K562 (cell line): ENCODE measurements at regions not wholly inside any gene's neighbourhood (a gene's known extent, or its start where the extent isn't known, plus 50 kb on each side); places are given as distances from the start of the nearest gene placed in this dataset.

ENCODE experiments used
- ATAC-seq: fragments of 200-7000 bp; cut with Tn5 transposase; 3 replicates; pipeline ENCODE4 v1.9.1; 2020; ENCODE audit warnings: moderate library complexity
- BruUV-seq: library from RNA; stranded (reverse); fragments of 400-500 nt; replicated peaks from 2 replicates; lab custom pipeline; 2021; lab: Mats Ljungman, UMichigan
- CTCF ChIA-PET: fragments of 300-600 bp; formaldehyde crosslinking; extraction: SDS; loops from one replicate; lab custom pipeline; 2021; ENCODE audit warnings: low intra/inter-chr PET ratio; lab: Yijun Ruan, JAX
- POLR2A ChIA-PET: fragments of 300-600, 350-650 bp; sonication (Branson Sonifier 250); formaldehyde crosslinking; extraction: SDS; loops from one replicate; lab custom pipeline; 2021; ENCODE audit warnings: antibody characterized with exemption, inconsistent platforms; lab: Yijun Ruan, JAX
- DNase-seq, 4 experiments: peaks; one replicate each; pipeline versions ENCODE4 v3.0.0 to v3.0.0-alpha.2; 2011 to 2018; ENCODE audit warnings: low spot score in 3 of 4, mixed read lengths in 3 of 4; ENCODE audit errors: extremely low read depth in 1 of 4
- FAIRE-seq: peaks from 2 replicates; lab custom pipeline; 2011; peaks lifted over from hg19 to GRCh38; lab: Jason Lieb, UNC
- H2AFZ ChIP-seq: 2 replicates; pipeline ENCODE4 v1.6.0; 2011; ENCODE audit warnings: low read depth, low read length, control low read depth, inconsistent platforms
- H3K27ac ChIP-seq: fragments of 200-600 bp; 3 replicates; pipeline ENCODE4 v1.8.0; 2011; ENCODE audit warnings: low read depth, mild to moderate bottlenecking, control low read depth, inconsistent platforms, low read length, moderate library complexity, mixed read lengths; ENCODE audit errors: extremely low read depth
- H3K27me3 ChIP-seq, 2 experiments: fragments of 300-600 bp in 1 of 2; 2 replicates in 1 of 2; 3 replicates in 1 of 2; pipeline versions ENCODE4 v1.6.0 to v1.8.0; 2011; ENCODE audit warnings: inconsistent platforms in 2 of 2, low read length in 2 of 2, mild to moderate bottlenecking in 1 of 2, mixed read lengths in 1 of 2, moderate library complexity in 1 of 2; ENCODE audit not compliant: control insufficient read depth in 2 of 2, insufficient read depth in 2 of 2
- H3K36me3 ChIP-seq: fragments of 300-600 bp; 3 replicates; pipeline ENCODE4 v1.8.0; 2011; ENCODE audit warnings: mild to moderate bottlenecking, low read length, inconsistent platforms; ENCODE audit not compliant: control insufficient read depth, insufficient read depth
- H3K4me1 ChIP-seq, 2 experiments: fragments of 200-600 bp in 1 of 2; replicated peaks in 1 of 2; 2 replicates in 1 of 2; 3 replicates in 1 of 2; pipeline versions ENCODE4 v1.5.1 to v1.8.0; 2011; ENCODE audit warnings: inconsistent platforms in 2 of 2, low read length in 2 of 2, mild to moderate bottlenecking in 1 of 2, mixed read lengths in 1 of 2, moderate library complexity in 1 of 2; ENCODE audit not compliant: control insufficient read depth in 2 of 2, insufficient read depth in 2 of 2
- H3K4me2 ChIP-seq: 2 replicates; pipeline ENCODE4 v1.6.1; 2011; ENCODE audit warnings: low read length, control low read depth, inconsistent platforms, mixed read lengths; ENCODE audit not compliant: insufficient read depth
- H3K4me3 ChIP-seq: fragments of 200-600 bp; sonication (generic), shearing (Covaris generic); 2 replicates; pipeline ENCODE4 v1.5.1; 2016; ENCODE audit warnings: control low read depth, inconsistent platforms
- H3K79me2 ChIP-seq: fragments of 200-600 bp; 3 replicates; pipeline ENCODE4 v1.8.0; 2011; ENCODE audit warnings: low read length, inconsistent platforms; ENCODE audit not compliant: control insufficient read depth, insufficient read depth
- H3K9ac ChIP-seq, 2 experiments: 2 replicates each; pipeline versions ENCODE4 v1.6.0 to v1.6.1; 2011; ENCODE audit warnings: low read depth in 2 of 2, low read length in 2 of 2, control low read depth in 1 of 2, inconsistent platforms in 1 of 2, mild to moderate bottlenecking in 1 of 2, mixed read lengths in 1 of 2; ENCODE audit not compliant: insufficient read depth in 1 of 2
- H3K9me1 ChIP-seq: one replicate; pipeline ENCODE4 v1.6.0; 2011; ENCODE audit warnings: inconsistent platforms, mild to moderate bottlenecking, low read length, moderate library complexity; ENCODE audit not compliant: control insufficient read depth, insufficient read depth
- H3K9me3 ChIP-seq: replicated peaks from 2 replicates; pipeline ENCODE4 v1.5.1; 2011; ENCODE audit warnings: low read depth, low read length, inconsistent platforms; ENCODE audit not compliant: control insufficient read depth, insufficient read depth
- H4K20me1 ChIP-seq: replicated peaks from 2 replicates; pipeline ENCODE4 v1.6.1; 2011; ENCODE audit warnings: low read length, inconsistent platforms, mixed read lengths; ENCODE audit not compliant: control insufficient read depth, insufficient read depth
- ARID1B ChIP-seq: fragments of 450-650 bp; IDR thresholded peaks from 2 replicates; pipeline ENCODE4 v1.6.1; 2016; ENCODE audit warnings: antibody characterized with exemption, mild to moderate bottlenecking, inconsistent platforms
- CBFA2T3 ChIP-seq: fragments of 450-650 bp; IDR thresholded peaks from 2 replicates; pipeline ENCODE4 v1.6.1; 2017
- EGR1 ChIP-seq: fragments of 450-650 bp; conservative IDR thresholded peaks from 2 replicates; pipeline ENCODE4 v1.6.1; 2017; ENCODE audit warnings: mild to moderate bottlenecking
- FOSL1 ChIP-seq: fragments of 200-800 bp; sonication (Bioruptor generic); conservative IDR thresholded peaks from 2 replicates; pipeline ENCODE4 v1.6.1; 2016; ENCODE audit warnings: missing genetic modification characterization, missing compliant biosample characterization
- HLTF ChIP-seq: fragments of 450-650 bp; IDR thresholded peaks from 2 replicates; pipeline ENCODE4 v1.6.1; 2016
- MEF2A ChIP-seq: IDR thresholded peaks from 2 replicates; pipeline ENCODE4 v1.6.1; 2011; ENCODE audit warnings: low read depth, mild to moderate bottlenecking, low read length, moderate library complexity; ENCODE audit not compliant: control insufficient read depth
- NONO ChIP-seq, 2 experiments: fragments of 200-400 bp in 1 of 2; fragments of 450-650 bp in 1 of 2; formaldehyde crosslinking in 1 of 2; IDR thresholded peaks; 2 replicates each; pipeline ENCODE4 v1.6.1; 2017; ENCODE audit warnings: low read depth in 2 of 2, mild to moderate bottlenecking in 2 of 2, moderate library complexity in 2 of 2, low read length in 1 of 2
- PTBP1 ChIP-seq: fragments of 200-400 bp; formaldehyde crosslinking; IDR thresholded peaks from 2 replicates; pipeline ENCODE4 v1.6.1; 2017; ENCODE audit warnings: low read depth, low read length
- STAT5A ChIP-seq: IDR thresholded peaks from 2 replicates; pipeline ENCODE4 v1.6.1; 2012; ENCODE audit warnings: low read length, inconsistent platforms, borderline replicate concordance
- TAL1 ChIP-seq: fragments of 450-650 bp; IDR thresholded peaks from 2 replicates; pipeline ENCODE4 v1.6.1; 2016; ENCODE audit warnings: mild to moderate bottlenecking
- TCF3 ChIP-seq: sonication (generic); formaldehyde crosslinking; IDR thresholded peaks from 2 replicates; pipeline ENCODE4 v1.4.0; 2020; ENCODE audit warnings: mild to moderate bottlenecking, missing genetic modification reagents
- TEAD4 ChIP-seq, 2 experiments: sonication (generic) in 1 of 2; formaldehyde crosslinking in 1 of 2; IDR thresholded peaks; 2 replicates each; pipeline versions ENCODE4 v1.6.1 to v1.8.0; 2012 to 2022; ENCODE audit warnings: borderline replicate concordance in 1 of 2, inconsistent platforms in 1 of 2, low read length in 1 of 2, mild to moderate bottlenecking in 1 of 2, missing genetic modification reagents in 1 of 2
- ZC3H8 ChIP-seq: fragments of 450-650 bp; IDR thresholded peaks from 2 replicates; pipeline ENCODE4 v1.6.1; 2017
- ZNF282 ChIP-seq: sonication (generic); formaldehyde crosslinking; IDR thresholded peaks from 2 replicates; pipeline ENCODE4 v1.8.1; 2023; ENCODE audit warnings: missing genetic modification reagents
- WGBS: fragments of 100-300 bp; shearing (Covaris generic); methylation state at CpG from one replicate; pipeline ENCODE4 v1.1.6; 2016; ENCODE audit warnings: low coverage, mixed read lengths; ENCODE audit not compliant: insufficient coverage; ENCODE audit errors: missing lambda C conversion rate; 5-methylcytosine and 5-hydroxymethylcytosine counted together
- in situ Hi-C: fragments of 300-500 bp; cut with MboI; formaldehyde crosslinking; loops from 4 replicates; pipeline ENCODE4 v1.15.0; 2018; ENCODE audit warnings: inconsistent platforms, mixed read lengths
- intact Hi-C: fragments of 100-400 bp; cut with micrococcal nuclease; formaldehyde crosslinking; loops from 2 replicates; pipeline ENCODE4 v1.14.2; 2022
- TF ChIP-seq, protein P1 (sequence below), 2 experiments: fragments of 450-650 bp in 1 of 2; sonication (generic) in 1 of 2; formaldehyde crosslinking in 1 of 2; IDR thresholded peaks; 2 replicates each; pipeline versions ENCODE4 v1.7.1 to v1.9.0; 2016 to 2022; ENCODE audit warnings: inconsistent platforms in 1 of 2, mild to moderate bottlenecking in 1 of 2, missing genetic modification reagents in 1 of 2

DNA sequence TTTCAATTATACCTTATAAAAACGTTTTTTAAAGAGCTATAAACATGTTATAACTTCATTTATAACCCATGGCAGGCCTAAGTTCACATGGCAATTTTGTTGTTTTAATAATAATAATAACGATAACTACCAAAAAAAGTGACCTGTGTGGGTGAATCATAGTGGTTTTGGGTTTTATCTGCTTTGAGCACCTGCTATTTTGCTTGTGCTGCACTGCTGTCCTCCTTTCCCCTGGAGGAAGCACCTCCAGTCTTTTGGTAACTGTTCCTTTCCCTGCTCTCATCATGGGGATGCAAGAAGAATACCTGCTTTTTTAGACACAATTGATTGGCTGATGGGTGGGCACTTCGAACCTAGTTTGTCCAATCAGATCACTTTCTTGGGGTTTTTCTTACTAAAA is 388.0 kb upstream of the TBL1XR1 start:
- DNase-seq (peak in 1 of 4 experiments; percentile 19), FAIRE-seq (no peak), ATAC-seq (peak; percentile 26; the same call in 2 of the 3 replicates)
- Histone ChIP-seq H3K9me1 (no peaks in the 10 kb centered on the region), H2AFZ (no peak overlapping the region), H3K4me1 (peaks cover 0 to 3% of the 10 kb centered on the region in 2 experiments; a peak in 1 of 5 replicates), H3K27me3 (no peaks in the 10 kb centered on the region), H3K27ac (no peak overlapping the region), H3K4me2 (no peak overlapping the region), H3K9me3 (0 out of 2 replicates have a peak, but pooled peaks cover 2% of the 10 kb centered on the region), H3K9ac (no peak overlapping the region), H3K36me3 (no peaks in the 10 kb centered on the region), H3K79me2 (no peaks in the 10 kb centered on the region), H3K4me3 (no peak overlapping the region), H4K20me1 (no peaks in the 10 kb centered on the region)
- in situ Hi-C loops (no loop called here), intact Hi-C loops (no loop called here)
- TF ChIP-seq ZNF282 = no peak
- TF ChIP-seq HLTF = no peak
- no peak for TF ChIP-seq EGR1
- TF ChIP-seq FOSL1 (tag) = peak; percentile 43; the same call in 1 of the 2 replicates
- 0 out of 2 replicates have a peak, but pooled peaks have one; percentile 16 for TF ChIP-seq TEAD4 (IDR thresholded peaks at IDR 0.05; ENCODE audit: low read length)
- TF ChIP-seq TEAD4 (CRISPR knock-in tag; IDR thresholded peaks at IDR 0.05; ENCODE audit: borderline replicate concordance) = no peak
- TF ChIP-seq TAL1 = peak; percentile 47
- peak; percentile 50 for TF ChIP-seq CBFA2T3
- TF ChIP-seq ARID1B = peak; percentile 52
- TF ChIP-seq, protein P1, sequence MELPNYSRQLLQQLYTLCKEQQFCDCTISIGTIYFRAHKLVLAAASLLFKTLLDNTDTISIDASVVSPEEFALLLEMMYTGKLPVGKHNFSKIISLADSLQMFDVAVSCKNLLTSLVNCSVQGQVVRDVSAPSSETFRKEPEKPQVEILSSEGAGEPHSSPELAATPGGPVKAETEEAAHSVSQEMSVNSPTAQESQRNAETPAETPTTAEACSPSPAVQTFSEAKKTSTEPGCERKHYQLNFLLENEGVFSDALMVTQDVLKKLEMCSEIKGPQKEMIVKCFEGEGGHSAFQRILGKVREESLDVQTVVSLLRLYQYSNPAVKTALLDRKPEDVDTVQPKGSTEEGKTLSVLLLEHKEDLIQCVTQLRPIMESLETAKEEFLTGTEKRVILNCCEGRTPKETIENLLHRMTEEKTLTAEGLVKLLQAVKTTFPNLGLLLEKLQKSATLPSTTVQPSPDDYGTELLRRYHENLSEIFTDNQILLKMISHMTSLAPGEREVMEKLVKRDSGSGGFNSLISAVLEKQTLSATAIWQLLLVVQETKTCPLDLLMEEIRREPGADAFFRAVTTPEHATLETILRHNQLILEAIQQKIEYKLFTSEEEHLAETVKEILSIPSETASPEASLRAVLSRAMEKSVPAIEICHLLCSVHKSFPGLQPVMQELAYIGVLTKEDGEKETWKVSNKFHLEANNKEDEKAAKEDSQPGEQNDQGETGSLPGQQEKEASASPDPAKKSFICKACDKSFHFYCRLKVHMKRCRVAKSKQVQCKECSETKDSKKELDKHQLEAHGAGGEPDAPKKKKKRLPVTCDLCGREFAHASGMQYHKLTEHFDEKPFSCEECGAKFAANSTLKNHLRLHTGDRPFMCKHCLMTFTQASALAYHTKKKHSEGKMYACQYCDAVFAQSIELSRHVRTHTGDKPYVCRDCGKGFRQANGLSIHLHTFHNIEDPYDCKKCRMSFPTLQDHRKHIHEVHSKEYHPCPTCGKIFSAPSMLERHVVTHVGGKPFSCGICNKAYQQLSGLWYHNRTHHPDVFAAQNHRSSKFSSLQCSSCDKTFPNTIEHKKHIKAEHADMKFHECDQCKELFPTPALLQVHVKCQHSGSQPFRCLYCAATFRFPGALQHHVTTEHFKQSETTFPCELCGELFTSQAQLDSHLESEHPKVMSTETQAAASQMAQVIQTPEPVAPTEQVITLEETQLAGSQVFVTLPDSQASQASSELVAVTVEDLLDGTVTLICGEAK (IDR thresholded peaks at IDR 0.05) = no peak
- TF ChIP-seq, protein P1 (CRISPR knock-in tag; IDR thresholded peaks at IDR 0.05) = no peak
- TF ChIP-seq NONO (IDR thresholded peaks at IDR 0.05; ENCODE audit: low read depth in 2 of 2, low read length in 1 of 2) = no peak
- TF ChIP-seq STAT5A = no peak
- no peak for TF ChIP-seq ZC3H8
- no peak for TF ChIP-seq PTBP1
- TF ChIP-seq MEF2A = no peak
- TF ChIP-seq TCF3 = peak; percentile 61
- BruUV-seq = no TSS peak
- CTCF ChIA-PET = no interaction called here
- 2% methylated on average over 3 of the region's 3 CpGs for WGBS
- POLR2A ChIA-PET = interaction anchor here (0.6 to 1.0 kb wide), 2 partner anchors 11 to 13 kb away, joined by 3 to 5 read pairs; no protein-coding TSS in a partner anchor
